ENCODE measurements at regions not wholly inside any gene's neighbourhood (a gene's known extent, or its start where the extent isn't known, plus 50 kb on each side); places are given as distances from the start of the nearest gene placed in this dataset.

- TF ChIP-seq KAT2A (conservative IDR thresholded peaks at IDR 0.05; ENCODE audit: control insufficient read depth, low read depth, low read length), result no peak
- no peak for TF ChIP-seq E4F1 (IDR thresholded peaks at IDR 0.05; ENCODE audit: borderline replicate concordance, partially characterized antibody)
- no peak for TF ChIP-seq RCOR1 (conservative IDR thresholded peaks at IDR 0.05; ENCODE audit: low read depth, low read length)
- no peak for TF ChIP-seq SMC3 (IDR thresholded peaks at IDR 0.05; ENCODE audit: borderline replicate concordance, low read length)
Observed at GRCh38 chr3:34196914-34197313, 398.5 kb downstream of the PDCD6IP start (continued).

GRCh38 chr3:34198309-34198708 lies 399.9 kb downstream of the PDCD6IP start:
- no TSS peak for BruUV-seq (replicated peaks)
- no peaks in the 10 kb centered on the region for H3K36me3 ChIP-seq (ENCODE audit: control insufficient read depth in 2 of 2, insufficient read depth in 2 of 2, low read length in 1 of 2)
- H3K9me3 ChIP-seq (replicated peaks; ENCODE audit: control insufficient read depth, insufficient read depth, low read length), result no peaks in the 10 kb centered on the region
- intact Hi-C loops (cut with micrococcal nuclease; ENCODE audit: unreplicated experiment) (no loop called here), in situ Hi-C loops (cut with MboI) (no loop called here)
- 15% methylated on average over 1 of the region's 1 CpG for WGBS (ENCODE audit: insufficient coverage, insufficient replicate concordance, low lambda C conversion rate, missing lambda C conversion rate)
- FAIRE-seq (peak; percentile 23), ATAC-seq (peak; percentile 53), DNase-seq (ENCODE audit: low read depth, low spot score) (no peak)
- H3K4me3 ChIP-seq, result no peak overlapping the region
- TF ChIP-seq SP1 (IDR thresholded peaks at IDR 0.05; ENCODE audit: low read depth, low read length), result no peak
- TF ChIP-seq RUNX3 (IDR thresholded peaks at IDR 0.05; ENCODE audit: low read length), result peak; percentile 12; the same call in 1 of the 2 replicates
- H3K4me1 ChIP-seq (ENCODE audit: control insufficient read depth, insufficient read depth, low read length), result peaks cover 26% of the 10 kb centered on the region
- H3K27me3 ChIP-seq (replicated peaks in 1 of 2; ENCODE audit: control insufficient read depth in 2 of 2, insufficient read depth in 2 of 2, low read length in 1 of 2), result no peaks in the 10 kb centered on the region
- RAD21 ChIA-PET (ENCODE audit: unreplicated experiment), result no interaction called here
- H2AFZ ChIP-seq (ENCODE audit: control insufficient read depth, low read depth, low read length), result peak overlapping the region; percentile 72
- CTCF ChIA-PET, result no interaction called here
- SMC1A ChIA-PET (ENCODE audit: uncharacterized antibody, unreplicated experiment), result interaction anchor here (1.2 kb wide), 1 partner anchor 14 kb away, joined by 3 read pairs; no protein-coding TSS in a partner anchor
- H3K9ac ChIP-seq (ENCODE audit: control insufficient read depth, insufficient read depth, low read length), result no peak overlapping the region
- H3K4me2 ChIP-seq (ENCODE audit: control insufficient read depth, insufficient read depth), result peak overlapping the region; percentile 53
- no peak overlapping the region for H3K27ac ChIP-seq (ENCODE audit: control insufficient read depth, insufficient read depth)
- H3K79me2 ChIP-seq (ENCODE audit: control insufficient read depth, insufficient read depth, low read length), result no peaks in the 10 kb centered on the region
- H4K20me1 ChIP-seq (ENCODE audit: control insufficient read depth, insufficient read depth), result no peaks in the 10 kb centered on the region
- POLR2A ChIA-PET, result no interaction called here
